ENCODE measurements at regions not wholly inside any gene's neighbourhood (a gene's known extent, or its start where the extent isn't known, plus 50 kb on each side); places are given as distances from the start of the nearest gene placed in this dataset.

- TF ChIP-seq POLR2A (IDR thresholded peaks at IDR 0.05) (no peak), CTCF (IDR thresholded peaks at IDR 0.05) (no peak), POLR2AphosphoS5 (IDR thresholded peaks at IDR 0.05) (no peak)
Measured at GRCh38 chr11:38952698-38953097, 2354.7 kb upstream of the RAG2 start.
